ENCODE measurements at regions not wholly inside any gene's neighbourhood (a gene's known extent, or its start where the extent isn't known, plus 50 kb on each side); places are given as distances from the start of the nearest gene placed in this dataset.

GRCh38 chr21:27776925-27777553 lies 810.2 kb upstream of the ADAMTS5 start:
- TF ChIP-seq POLR2AphosphoS5 (IDR thresholded peaks at IDR 0.05; ENCODE audit: low read depth) (no peak), CTCF (conservative IDR thresholded peaks at IDR 0.05; ENCODE audit: low read depth in 2 of 2) (no peak), EZH2phosphoT487 (IDR thresholded peaks at IDR 0.05; ENCODE audit: unreplicated experiment) (no peak), EZH2 (IDR thresholded peaks at IDR 0.05; ENCODE audit: low read depth, unreplicated experiment) (no peak), JUNB (IDR thresholded peaks at IDR 0.05; ENCODE audit: unreplicated experiment) (no peak), REST (IDR thresholded peaks at IDR 0.05; ENCODE audit: unreplicated experiment) (no peak)

All from GM23338 (cell line).